ENCODE measurements at regions not wholly inside any gene's neighbourhood (a gene's known extent, or its start where the extent isn't known, plus 50 kb on each side); places are given as distances from the start of the nearest gene placed in this dataset.

- no peak for DNase-seq (ENCODE audit: low read depth in 3 of 3, low spot score in 2 of 3)
Observed at GRCh38 chr11:111098091-111098490, 147.4 kb upstream of the POU2AF2 start.

- peak in 1 of 3 donors; percentile 16 for DNase-seq (ENCODE audit: low read depth in 3 of 3, low spot score in 2 of 3)
Observed at GRCh38 chr11:111097191-111097590, 148.3 kb upstream of the POU2AF2 start.

DNA sequence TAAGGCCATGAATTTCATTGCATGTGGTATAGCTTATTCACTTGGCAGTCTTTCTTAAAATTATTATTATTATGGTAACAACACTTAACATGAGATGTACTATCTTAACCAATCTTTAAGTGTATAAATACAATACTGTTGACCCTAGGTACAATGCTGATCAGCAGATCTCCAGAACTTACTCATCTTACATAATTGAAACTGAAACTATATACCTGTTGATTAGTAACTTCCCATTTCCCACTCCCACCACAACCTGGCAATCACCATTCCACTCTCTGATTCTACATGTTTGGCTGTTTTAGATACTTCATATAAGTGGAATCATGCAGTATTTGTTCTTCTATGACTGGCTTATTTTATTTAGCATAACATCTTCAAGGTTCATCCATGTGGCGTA is 150.2 kb upstream of the POU2AF2 start:
- DNase-seq (ENCODE audit: low read depth in 3 of 3, low spot score in 2 of 3): no peak

- no peak for DNase-seq (ENCODE audit: low read depth in 3 of 3, low spot score in 2 of 3)
Observed at GRCh38 chr11:111093061-111093460, 152.5 kb upstream of the POU2AF2 start.

DNA sequence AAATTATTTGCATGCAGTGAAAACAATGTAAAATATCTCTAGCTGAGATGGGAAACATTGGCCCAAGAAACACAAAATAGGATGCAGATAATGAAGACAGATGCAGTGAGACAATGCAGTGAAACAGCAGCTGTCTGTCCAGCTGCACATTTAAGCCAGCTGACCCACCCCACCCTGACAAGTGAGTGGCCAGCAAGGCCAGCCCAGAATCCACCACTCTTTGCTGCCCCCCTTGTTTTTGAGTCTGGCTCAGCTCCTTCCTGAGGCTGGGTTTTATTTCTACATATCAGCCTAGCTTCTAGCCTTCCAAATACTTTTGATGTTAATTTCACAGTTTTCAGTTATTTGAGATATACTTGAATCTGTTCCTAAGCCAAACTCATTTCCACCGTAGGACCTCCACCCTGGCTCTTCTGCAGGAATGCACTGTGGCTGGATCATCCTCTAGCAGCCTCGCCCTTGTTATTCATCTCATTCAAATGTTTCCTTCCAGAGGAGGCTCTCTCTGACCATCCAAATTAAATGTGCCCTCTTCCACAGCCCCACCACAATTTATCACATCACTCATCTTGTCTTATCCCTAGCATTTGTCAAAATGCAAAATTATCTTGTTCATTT is 154.1 kb upstream of the POU2AF2 start:
- no peak for DNase-seq (ENCODE audit: low read depth in 3 of 3, low spot score in 2 of 3)

DNA sequence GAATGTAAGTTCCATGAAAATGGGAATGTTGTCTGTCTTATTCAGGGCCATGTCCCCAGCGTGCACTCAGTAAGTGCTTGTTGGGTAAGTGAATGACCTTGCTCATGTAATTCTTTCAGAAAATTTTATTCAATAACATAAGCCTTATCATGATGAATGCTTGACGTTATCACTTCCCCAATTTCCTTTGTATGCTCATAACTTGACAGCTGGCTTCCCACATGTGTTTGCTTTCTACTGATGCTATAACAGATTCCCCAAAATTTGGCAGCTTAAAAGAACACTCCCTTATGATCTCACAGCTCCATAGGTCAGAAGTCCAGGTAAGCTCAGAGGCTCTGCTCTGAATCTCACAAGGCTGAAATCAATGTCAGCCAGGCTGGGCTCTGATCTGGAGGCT is 155.8 kb upstream of the POU2AF2 start:
- DNase-seq (ENCODE audit: low read depth in 3 of 3, low spot score in 2 of 3): no peak

GRCh38 chr11:111088847-111089355 is 156.6 kb upstream of the POU2AF2 start:
- no peak for DNase-seq (ENCODE audit: low read depth in 3 of 3, low spot score in 2 of 3)

DNA sequence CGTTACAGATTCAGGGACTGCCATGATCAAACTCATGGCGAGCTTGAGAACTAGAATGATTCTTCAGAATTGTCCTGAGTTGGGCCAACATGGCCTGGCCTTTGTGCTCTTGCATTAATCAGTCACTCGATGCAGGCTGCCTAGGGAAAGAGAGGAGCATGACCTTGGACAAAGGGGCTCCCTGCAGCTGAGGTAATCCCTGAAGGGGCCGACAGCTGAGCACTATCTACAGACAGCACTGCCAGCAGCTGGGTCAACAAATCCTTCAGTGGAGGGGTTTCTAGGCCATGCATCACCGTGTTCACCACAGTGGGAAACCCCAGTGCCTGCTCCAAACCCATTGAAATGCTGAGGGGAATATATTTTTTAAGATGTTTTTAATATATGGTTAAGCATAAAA is 159.5 kb upstream of the POU2AF2 start:
- no peak for DNase-seq (ENCODE audit: low read depth in 3 of 3, low spot score in 2 of 3)

GRCh38 chr11:111082664-111083063 is 162.9 kb upstream of the POU2AF2 start:
- no peak for DNase-seq (ENCODE audit: low read depth in 3 of 3, low spot score in 2 of 3)

DNA sequence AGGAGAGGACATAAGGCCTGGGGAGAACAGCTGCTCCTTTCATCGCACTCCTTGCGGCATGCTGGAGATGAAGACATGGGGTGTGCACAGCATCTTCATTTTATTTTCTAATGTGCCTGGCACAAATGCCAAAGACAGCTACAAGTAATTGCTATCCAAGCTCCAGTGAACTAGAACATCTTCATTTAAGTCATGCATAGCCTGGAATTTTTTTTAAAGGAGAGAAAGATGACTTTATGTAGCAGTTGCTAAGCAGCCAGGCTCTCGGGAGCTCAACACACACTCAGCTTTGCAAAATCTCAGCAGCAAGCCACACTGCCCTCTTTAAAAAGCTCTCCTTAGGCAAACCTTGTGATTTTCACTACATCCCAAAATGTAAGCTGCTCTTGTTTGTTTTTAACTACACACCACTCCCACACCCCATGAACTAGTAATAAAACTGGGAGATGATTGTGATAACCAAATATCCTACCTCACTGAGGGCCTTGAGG is 164.5 kb upstream of the POU2AF2 start:
- peak in 2 of 3 donors; percentile 12 to 30 for DNase-seq (ENCODE audit: low read depth in 3 of 3, low spot score in 2 of 3)

DNA sequence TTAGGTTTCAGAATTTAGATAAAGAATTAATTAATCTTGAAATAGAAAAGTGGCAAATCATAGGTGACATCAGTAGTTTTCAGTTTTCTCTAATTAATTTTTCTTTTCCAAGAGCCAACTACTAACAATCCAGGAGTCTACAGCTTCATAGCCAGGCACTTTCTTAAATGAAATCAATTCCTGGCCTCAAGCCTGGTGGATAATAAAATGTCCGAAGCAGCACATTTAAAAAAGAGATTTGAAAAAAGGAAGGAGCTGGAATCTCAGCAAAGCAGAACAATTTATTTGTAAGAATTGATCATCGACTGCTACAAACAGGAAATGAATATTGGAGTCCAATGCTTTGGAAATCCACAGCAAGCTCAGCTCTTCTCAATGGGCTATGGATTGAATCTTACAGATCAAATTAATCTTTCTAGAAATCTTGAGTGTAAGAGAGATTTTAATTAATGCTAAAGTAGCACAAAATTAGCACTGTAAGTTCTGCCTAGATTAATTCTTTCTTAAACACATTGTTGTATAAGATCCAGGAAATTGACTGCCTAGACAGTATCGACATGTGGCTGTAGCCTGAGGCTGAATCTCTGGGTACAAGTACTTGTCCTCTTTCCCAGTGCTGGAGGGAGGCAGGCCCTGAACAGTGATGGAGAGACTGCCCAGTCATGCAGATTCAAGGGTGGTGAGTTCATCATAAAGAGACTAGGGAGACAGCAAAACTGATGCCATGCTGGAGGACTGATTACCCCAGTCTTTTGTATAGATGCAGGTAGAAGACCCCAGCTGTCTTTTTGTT is 167.8 kb upstream of the POU2AF2 start:
- no peak for DNase-seq (ENCODE audit: low read depth in 3 of 3, low spot score in 2 of 3)

GRCh38 chr11:111069066-111069465 is 176.5 kb upstream of the POU2AF2 start:
- no peak for DNase-seq (ENCODE audit: low read depth in 3 of 3, low spot score in 2 of 3)

GRCh38 chr11:111067994-111068393 is 177.5 kb upstream of the POU2AF2 start:
- DNase-seq (ENCODE audit: low read depth in 3 of 3, low spot score in 2 of 3): no peak

- DNase-seq (ENCODE audit: low read depth in 3 of 3, low spot score in 2 of 3): no peak
Observed at GRCh38 chr11:111066846-111067245, 178.7 kb upstream of the POU2AF2 start.

DNA sequence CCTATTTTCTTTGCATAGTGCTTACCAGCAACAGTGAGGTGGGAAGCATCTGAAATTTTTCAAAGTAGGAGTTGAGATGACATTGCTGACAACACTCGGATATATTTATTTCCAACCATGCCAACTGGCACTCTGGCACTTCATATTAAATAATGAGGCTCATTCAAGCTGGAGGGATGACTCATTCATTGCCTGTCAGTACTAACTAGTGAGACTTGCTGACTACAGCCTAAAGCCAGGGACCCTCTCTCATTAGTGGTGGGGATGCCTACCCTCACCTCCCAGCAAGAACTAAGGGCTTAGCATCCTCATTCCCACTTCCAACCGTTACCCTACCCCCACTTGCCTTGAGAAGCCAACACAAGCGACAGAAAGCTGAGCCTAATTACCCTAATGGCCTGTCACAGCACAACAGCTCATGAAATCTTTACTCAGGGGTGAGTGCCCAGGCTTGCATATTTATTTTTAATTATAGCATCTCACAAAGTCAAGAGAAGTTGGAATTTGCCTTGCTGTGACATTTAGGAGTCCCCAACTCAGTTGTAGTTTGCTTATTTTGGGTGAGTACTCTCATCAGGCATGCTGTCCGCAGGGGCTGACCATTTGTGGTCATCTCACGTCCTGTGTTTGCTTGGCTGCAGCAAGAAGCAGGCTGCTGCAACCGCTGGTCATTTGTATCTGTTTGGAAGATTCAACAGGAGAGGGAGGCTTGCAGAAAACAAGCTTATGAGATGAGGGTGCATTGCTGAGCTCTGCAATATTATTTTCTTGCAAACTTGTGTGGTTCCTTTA is 181.6 kb upstream of the POU2AF2 start:
- DNase-seq (ENCODE audit: low read depth in 3 of 3, low spot score in 2 of 3): no peak

DNA sequence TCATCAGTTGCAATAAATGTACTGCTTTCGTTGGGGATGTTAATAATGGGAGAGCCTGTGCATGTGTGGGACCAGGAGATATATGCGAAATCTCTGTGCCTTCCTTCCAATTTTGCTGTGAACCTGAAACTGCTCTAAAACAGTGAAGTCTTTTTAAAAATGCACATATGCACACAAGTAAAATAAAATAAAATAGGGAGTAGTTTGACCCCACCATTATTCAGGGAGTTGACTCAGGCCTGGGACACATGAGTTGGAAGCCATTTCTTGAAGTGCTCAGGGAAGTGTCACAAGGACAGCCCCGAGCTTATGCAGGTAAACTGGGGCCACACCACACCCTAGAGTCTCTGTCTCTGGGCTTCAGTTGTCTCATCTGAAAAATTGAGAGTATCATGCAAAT is 183.1 kb upstream of the POU2AF2 start:
- no peak for DNase-seq (ENCODE audit: low read depth in 3 of 3, low spot score in 2 of 3)

DNA sequence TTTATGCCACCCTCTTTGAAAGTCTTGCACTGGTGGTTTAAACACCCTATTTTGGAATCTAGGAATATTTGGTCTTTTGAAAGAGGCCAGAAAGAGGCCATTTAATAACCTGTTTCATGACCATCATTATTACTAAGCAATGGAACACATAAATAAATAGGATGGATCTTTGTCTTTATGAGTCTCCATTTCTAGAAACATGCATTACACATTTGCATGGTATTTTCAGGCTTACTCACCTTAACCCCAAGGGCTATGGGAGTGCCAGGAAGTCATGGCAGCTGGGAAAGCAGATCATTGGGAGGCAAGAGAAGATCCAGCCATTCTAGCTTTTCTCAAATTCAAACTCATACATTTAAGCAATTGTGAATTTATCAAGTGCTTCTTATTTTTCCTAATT is 185.8 kb upstream of the POU2AF2 start:
- no peak for DNase-seq (ENCODE audit: low read depth in 3 of 3, low spot score in 2 of 3)

DNA sequence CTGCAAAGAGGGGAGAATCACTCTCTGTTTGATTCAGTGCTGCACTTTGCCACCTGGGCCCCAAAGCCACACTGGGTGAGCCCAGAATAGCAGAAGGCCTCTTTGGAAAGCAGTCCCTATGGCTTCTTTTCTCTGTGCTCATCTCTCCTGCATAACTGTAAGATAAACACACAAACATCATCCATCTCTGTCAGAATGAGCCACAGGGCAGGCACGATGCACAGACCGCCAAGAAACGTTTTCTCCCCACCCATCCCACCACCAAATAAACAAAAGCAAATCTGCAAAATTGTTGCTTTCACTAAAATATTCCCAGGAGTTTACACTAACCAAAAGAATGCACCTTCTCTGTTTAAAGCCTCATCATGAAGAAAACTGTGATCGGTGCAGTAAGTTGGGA is 196.4 kb upstream of the POU2AF2 start:
- no peak for DNase-seq (ENCODE audit: low read depth in 3 of 3, low spot score in 2 of 3)

GRCh38 chr11:111047374-111047773 is 198.2 kb upstream of the POU2AF2 start:
- no peak for DNase-seq (ENCODE audit: low read depth in 3 of 3, low spot score in 2 of 3)

DNA sequence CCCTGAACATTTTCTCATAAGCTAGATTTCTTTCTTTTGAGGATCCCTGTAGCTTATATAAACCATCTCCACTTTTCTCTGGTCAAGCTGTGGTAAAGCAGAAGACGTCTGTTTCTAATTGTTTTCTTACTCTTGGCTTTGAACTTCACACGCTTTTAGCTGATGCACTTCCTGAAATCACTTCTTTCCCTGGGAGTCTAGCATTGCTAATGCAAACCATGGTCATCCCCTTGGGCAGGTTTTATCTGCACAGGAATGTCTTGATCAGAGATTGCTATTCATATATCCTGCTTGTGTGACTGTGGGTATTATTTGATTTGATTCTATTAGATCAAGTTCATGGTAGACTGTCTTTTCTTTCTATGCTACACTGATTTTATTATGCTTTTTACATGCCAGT is 199.2 kb upstream of the POU2AF2 start:
- no peak for DNase-seq (ENCODE audit: low read depth in 3 of 3, low spot score in 2 of 3)

- no peak for DNase-seq (ENCODE audit: low read depth in 3 of 3, low spot score in 2 of 3)
Observed at GRCh38 chr11:111045874-111046273, 199.7 kb upstream of the POU2AF2 start.

All from right renal cortex interstitium (tissue), 3 donors.